ENCODE measurements at regions not wholly inside any gene's neighbourhood (a gene's known extent, or its start where the extent isn't known, plus 50 kb on each side); places are given as distances from the start of the nearest gene placed in this dataset.

DNA sequence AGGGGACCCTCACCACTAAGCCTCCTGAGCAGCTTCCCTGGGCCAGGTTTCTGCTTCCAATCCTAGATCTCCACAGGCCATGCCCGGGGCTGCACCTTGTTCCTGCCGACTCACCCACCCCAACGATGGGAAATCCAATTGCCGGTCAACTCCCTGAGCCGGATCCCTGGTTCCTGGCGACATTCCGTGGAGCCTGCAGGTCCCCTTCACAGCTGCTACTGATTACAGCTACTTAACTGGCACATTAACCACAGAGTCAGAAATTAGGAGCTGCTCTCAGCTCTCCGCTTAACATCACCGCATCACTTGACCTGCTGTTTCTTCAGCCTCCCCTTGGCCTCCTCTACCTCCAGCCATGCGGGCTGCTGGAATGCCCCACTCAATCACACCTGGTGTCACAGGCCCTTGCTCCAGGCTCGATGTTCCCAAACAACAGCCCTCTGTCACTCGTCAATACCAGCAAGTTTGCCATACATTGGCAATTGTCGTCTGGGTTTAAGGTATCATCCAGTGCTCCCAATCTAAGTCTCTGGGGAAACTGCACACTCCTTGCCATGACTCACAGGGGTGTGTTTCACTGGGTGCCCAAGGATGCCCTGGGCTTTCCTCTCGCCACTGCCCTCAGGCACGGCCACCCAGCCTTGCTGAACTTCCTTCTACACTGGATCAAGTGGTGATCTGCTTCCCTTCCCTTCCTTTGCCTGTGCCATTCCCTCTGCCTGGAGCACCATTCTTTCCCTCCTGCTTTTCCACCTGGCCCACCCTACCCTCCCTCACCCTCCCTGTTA lies 181.0 kb downstream of the MN1 start:
- TF ChIP-seq, protein P1, sequence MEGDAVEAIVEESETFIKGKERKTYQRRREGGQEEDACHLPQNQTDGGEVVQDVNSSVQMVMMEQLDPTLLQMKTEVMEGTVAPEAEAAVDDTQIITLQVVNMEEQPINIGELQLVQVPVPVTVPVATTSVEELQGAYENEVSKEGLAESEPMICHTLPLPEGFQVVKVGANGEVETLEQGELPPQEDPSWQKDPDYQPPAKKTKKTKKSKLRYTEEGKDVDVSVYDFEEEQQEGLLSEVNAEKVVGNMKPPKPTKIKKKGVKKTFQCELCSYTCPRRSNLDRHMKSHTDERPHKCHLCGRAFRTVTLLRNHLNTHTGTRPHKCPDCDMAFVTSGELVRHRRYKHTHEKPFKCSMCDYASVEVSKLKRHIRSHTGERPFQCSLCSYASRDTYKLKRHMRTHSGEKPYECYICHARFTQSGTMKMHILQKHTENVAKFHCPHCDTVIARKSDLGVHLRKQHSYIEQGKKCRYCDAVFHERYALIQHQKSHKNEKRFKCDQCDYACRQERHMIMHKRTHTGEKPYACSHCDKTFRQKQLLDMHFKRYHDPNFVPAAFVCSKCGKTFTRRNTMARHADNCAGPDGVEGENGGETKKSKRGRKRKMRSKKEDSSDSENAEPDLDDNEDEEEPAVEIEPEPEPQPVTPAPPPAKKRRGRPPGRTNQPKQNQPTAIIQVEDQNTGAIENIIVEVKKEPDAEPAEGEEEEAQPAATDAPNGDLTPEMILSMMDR (IDR thresholded peaks at IDR 0.05; ENCODE audit: low read length), result no peak
- no peak for TF ChIP-seq EZH2 (optimal IDR thresholded peaks at IDR 0.05; ENCODE audit: low read depth, low read length)

All from MM.1S (cell line).